Activated CD4-positive, alpha-beta T cell treated with anti-CD3 and anti-CD28 coated beads, Interleukin-10, Interleukin-2, amounts not matched to agents 100 ng/mL and 50 ng/mL, durations not matched to agents 16 hours and 8 hours (primary cell): ENCODE measurements at regions not wholly inside any gene's neighbourhood (a gene's known extent, or its start where the extent isn't known, plus 50 kb on each side); places are given as distances from the start of the nearest gene placed in this dataset.
"Not testable (repeated sequence)": the region's sequence is repeated elsewhere in the genome, so short reads cannot be mapped to it uniquely, and the experiment has no call there.

Source experiments
- DNase-seq: peaks from one replicate; pipeline ENCODE4 v3.0.0-alpha.2; 2020

- no peak for DNase-seq
Observed at GRCh38 chr13:19123502-19123901, 58.1 kb downstream of the TUBA3C start.

- DNase-seq: no peak
Observed at GRCh38 chr13:19117913-19118739, 63.5 kb downstream of the TUBA3C start.

GRCh38 chr13:19109225-19109624 is 72.4 kb downstream of the TUBA3C start:
- DNase-seq: not testable (repeated sequence)

GRCh38 chr13:19103140-19103539 is 78.5 kb downstream of the TUBA3C start:
- DNase-seq: no peak

GRCh38 chr13:19093369-19093768 is 88.3 kb downstream of the TUBA3C start:
- DNase-seq: no peak

- no peak for DNase-seq
Observed at GRCh38 chr13:19090495-19090894, 91.1 kb downstream of the TUBA3C start.

- DNase-seq: peak; percentile 1
Observed at GRCh38 chr13:19089315-19089714, 92.3 kb downstream of the TUBA3C start.

- DNase-seq: no peak
Observed at GRCh38 chr13:19088416-19088815, 93.2 kb downstream of the TUBA3C start.

- DNase-seq: no peak
Observed at GRCh38 chr13:19085876-19086275, 95.7 kb downstream of the TUBA3C start.

GRCh38 chr13:19085258-19085657 is 96.4 kb downstream of the TUBA3C start:
- no peak for DNase-seq

GRCh38 chr13:19083340-19083739 is 98.3 kb downstream of the TUBA3C start:
- DNase-seq: no peak

GRCh38 chr13:19075418-19075817 is 106.2 kb downstream of the TUBA3C start:
- no peak for DNase-seq

- no peak for DNase-seq
Observed at GRCh38 chr13:19074519-19074918, 107.1 kb downstream of the TUBA3C start.

GRCh38 chr13:19074106-19074505 is 107.5 kb downstream of the TUBA3C start:
- not testable (repeated sequence) for DNase-seq

- DNase-seq: not testable (repeated sequence)
Observed at GRCh38 chr13:19072956-19073706, 108.5 kb downstream of the TUBA3C start.

GRCh38 chr13:19072543-19072942 is 109.1 kb downstream of the TUBA3C start:
- no peak for DNase-seq

- no peak for DNase-seq
Observed at GRCh38 chr13:19071161-19071936, 110.3 kb downstream of the TUBA3C start.

- DNase-seq: no peak
Observed at GRCh38 chr13:19070398-19070735, 111.3 kb downstream of the TUBA3C start.

- DNase-seq: no peak
Observed at GRCh38 chr13:19069684-19070397, 111.8 kb downstream of the TUBA3C start.

- DNase-seq: no peak
Observed at GRCh38 chr13:19068691-19069090, 112.9 kb downstream of the TUBA3C start.

- DNase-seq: no peak
Observed at GRCh38 chr13:19067767-19068166, 113.9 kb downstream of the TUBA3C start.

- DNase-seq: no peak
Observed at GRCh38 chr13:19062801-19063200, 118.8 kb downstream of the TUBA3C start.
